IPS-NIHi11 (cell line): ENCODE measurements at regions not wholly inside any gene's neighbourhood (a gene's known extent, or its start where the extent isn't known, plus 50 kb on each side); places are given as distances from the start of the nearest gene placed in this dataset.

Experiments
- DNase-seq: peaks from one replicate; pipeline ENCODE4 v3.0.0; 2012; ENCODE audit warnings: mixed read lengths, low spot score

DNA sequence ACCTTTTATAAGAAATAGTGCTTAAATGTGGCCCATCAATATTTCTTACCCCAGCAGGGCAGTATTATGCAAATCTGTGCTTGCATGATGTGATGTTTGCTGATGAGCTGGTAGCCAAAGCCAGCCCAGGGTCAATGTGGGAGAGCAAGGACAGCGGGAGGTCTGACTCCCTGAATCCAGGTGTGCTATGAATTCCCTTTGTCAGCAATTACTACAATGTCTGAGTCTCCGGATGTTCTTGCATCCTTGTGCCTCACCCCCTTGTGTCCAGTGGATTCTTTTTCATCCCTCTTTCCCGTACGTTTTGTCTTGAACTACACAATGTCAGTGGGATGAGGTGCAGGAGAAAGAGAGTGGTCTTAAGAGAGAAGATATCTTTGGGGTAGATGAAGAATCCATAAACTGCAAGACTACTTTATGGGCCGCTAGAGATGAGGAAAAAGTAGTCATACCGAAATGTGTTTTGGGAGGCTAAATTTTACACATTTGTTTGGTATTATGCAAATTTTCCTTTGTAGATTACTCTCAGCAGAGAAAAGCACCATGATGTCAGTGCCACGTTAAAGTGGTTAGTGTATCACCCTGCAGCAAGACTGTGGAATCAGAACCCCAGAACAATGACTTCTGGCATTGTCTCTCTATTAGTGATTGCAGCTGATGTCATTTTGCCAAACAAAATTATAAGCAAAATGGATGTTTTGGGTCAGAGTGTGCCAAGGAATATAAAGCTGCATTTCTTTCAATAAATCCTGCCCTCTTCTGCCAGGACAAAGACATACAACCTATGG is 53.5 kb upstream of the TSHZ3 start:
- no peak for DNase-seq

DNA sequence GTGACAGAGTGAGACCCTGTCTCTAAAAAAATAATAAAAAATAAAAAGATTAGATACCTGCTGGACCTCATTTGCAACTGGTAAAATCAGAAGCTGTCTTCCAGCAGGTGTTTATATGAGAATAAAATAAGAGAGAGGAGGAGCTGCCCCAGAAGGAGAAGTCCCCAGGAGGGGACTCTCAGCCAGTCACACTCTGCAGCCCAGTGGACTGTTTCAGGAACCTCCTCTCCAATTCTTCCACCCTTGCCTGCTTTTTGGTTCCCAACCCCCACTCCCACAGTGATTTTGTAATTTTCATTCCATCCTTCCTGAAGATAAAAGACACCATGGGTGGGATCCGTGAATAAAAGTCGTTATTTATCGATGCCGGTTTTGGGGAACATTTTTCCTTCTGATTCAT is 56.9 kb upstream of the TSHZ3 start:
- no peak for DNase-seq

DNA sequence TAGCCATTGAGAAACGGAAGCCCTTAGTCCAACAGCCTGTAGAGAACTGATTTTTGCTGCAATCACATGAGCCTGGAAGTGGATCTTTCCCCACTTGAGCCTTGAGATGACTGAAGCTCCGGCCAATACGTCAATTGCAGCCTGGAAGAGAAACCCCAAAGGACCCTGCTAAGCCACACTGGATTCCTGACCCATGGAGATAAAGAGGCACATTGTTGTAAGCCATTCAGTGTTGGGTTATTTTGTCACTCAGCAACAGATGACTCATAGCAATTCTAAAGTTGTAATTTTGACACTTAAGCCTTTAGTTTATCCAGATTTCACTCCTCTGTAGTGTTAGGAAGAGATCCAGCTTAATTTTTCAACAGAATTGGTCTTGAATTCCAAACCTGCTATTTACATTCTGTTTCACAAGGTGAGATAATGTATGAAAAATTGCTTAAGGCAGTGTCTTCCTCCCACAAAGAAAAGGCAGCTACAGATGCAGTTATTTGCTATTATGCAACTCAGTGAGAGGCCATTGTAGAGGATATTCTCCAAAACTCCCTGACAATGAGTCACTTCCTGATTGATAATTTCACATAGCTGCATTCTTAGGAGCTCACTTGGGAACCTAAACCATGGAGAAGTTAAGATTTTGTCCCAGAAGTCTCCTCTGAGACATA is 59.4 kb upstream of the TSHZ3 start:
- no peak for DNase-seq

DNA sequence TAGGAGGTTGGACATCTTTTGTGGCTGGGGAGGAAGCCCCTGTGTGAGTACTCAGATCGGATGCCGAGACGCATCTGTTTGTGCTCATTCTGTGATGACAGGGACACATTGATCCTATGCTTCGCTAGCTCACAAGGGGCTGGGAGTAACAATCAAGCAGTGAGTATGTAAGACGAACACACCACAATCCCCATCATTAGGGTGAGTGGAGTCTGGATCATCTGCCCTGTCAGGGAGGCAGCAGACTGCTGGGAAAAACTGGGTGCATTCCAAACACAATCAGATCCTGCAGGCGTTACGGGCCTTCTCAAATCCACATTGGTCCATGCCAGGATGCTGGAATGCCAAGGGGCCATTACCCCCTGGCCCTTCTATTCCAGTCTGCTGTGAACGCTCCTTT is 64.1 kb upstream of the TSHZ3 start:
- DNase-seq, result no peak

DNA sequence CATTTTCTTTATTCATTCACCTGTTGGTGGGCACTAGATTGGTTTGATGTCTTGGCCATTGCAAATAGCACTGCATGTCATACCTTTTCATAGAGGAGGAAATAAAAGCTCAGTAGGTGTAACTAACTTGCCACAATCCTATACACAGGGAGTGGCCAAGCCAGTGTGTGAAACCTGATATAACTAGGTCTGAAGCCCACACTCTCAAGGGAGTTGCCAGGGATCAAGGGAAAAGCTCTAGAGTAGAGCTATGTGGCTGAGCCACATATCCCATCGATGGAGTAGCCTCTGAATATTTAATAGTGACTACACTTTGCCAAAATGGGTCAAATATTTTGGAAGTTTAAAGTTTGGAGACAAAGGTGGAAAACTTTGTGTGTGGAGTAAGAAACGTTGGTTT is 66.1 kb upstream of the TSHZ3 start:
- DNase-seq, result no peak

DNA sequence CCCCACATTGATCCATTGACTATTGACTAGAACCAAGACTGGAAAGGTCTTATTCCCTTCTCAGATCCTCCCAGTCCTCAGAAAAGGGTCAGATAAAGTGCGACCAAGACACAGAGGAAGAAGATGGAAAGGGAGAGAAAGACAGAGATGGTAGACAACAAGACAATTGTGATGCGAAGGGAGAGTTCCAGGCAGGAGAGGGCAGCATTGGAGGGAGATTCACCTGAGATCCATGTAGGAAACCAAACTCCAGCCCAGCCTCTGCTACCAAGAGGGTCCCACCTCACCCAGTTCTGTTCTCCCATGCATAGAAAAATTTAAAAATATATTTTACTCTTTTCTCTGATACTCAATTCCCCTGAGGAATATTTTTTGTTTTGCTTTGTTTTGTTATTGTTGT is 67.3 kb upstream of the TSHZ3 start:
- no peak for DNase-seq

DNA sequence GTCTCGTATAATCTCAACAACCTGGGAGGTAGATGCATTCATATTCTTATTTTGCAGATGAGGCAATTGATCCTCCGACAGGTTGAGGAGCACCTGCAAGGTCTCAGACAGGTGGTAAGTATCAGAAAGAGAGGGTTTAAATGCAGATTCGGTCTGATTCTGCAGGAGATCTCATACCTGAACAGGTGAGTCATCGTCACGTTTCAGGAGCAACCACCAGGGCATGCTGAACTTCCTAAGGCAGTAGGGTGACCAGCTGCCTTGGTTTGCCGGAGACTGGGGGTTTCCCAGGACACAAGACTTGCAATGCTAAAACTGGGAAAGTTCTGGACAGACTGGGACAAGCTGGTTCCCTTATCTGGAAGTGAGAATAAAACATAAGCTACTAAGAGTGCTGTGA is 68.8 kb upstream of the TSHZ3 start:
- DNase-seq, result no peak

DNA sequence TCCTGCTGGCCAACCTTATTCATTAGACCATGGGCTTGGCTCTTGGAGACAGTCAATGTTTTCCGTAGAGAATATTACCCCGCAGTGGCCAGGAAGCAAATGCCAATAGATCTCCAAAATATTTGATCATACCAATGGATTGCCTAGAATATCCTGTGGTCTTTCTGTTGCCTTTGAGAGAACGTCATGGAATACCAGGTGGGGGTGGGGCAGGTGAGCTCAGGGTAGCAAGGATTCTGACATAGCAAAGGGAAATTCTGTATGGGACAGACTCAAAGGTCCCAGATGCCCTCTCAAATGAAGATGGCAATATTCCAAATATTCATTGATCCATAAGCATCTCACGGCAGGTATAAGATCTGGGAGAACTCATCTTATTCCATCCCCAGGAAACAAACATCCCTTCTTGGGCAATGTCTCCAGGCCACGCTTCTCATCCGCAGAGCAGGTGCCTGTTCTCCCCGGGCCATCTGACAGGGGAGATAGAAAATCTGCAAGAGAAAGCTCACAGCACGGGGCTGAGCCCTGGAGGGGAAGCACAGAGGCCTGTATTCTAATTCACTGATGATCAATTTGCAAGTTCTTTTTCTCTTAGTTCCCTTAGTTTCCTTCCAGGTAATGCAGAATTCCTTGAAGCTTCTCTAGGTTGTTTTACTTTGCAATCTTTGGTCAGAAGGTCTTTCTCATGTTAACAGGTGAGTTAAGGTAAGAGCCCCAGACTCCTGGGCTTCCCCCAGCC is 69.6 kb upstream of the TSHZ3 start:
- DNase-seq, result peak; percentile 57

DNA sequence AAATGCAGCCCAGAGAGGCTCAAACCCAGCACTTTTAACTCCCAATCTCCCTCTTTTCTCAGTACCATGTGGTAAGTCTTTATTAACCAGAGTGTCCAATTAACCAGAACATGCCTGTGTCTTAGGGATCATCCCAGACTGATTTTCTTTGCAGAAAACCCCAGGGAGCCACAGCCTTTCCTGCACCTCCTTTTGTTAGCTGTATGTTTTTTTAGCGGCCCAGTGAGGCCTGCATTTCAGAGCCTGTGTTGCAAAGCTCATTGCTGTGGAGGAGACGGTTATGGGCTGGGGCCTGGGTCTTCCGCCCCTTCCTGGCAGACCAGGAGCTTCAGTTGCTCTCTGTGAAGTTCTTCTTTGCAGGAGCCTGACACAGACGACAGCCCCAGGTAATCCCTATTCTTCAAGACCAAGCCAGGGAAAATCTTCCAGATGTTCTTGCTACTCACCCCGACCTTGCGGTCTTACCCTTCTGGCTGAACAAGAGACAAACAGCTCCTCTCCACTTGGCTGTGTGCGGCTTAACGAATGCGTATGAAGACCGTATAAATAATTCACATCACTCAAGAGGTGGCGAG is 70.7 kb upstream of the TSHZ3 start:
- DNase-seq, result no peak

DNA sequence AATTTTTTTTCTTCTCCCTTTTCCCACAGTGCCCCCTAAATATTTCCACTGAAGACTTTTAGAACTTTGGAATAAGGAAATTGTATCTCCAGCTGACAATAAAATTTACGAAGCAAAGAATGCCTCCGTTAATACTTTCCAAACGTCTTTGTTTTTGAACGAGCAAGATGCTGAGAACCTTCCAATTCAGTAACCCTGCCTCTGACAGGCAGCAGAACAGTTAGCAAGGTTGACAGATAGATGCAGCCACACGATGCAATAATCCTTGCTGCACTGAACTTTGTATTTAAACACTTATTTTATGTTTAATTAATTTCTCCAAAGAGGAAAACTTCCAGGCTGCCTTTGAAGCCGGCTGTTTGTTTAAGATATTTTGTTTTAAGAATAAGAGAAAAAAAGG is 71.8 kb upstream of the TSHZ3 start:
- DNase-seq, result no peak

DNA sequence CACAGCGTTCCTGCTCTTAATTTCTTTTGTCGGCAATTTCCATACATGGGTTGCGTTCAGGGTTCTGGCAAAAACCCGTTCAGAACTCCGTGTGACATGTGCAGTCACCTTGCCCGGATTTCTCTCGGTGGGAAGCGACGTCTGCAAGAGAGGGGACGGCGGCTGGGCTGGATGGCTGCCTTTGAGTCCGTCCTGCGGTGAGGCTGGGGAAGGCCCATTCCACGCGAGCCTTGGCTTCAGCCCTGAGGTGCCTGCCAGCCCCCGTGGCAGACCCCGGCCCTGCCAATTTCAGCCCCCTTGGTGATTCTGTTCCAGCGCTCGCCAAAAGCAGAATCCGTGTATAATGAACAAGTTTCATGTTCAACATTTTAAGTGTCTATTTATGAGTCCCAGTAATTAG is 72.6 kb upstream of the TSHZ3 start:
- DNase-seq, result no peak

DNA sequence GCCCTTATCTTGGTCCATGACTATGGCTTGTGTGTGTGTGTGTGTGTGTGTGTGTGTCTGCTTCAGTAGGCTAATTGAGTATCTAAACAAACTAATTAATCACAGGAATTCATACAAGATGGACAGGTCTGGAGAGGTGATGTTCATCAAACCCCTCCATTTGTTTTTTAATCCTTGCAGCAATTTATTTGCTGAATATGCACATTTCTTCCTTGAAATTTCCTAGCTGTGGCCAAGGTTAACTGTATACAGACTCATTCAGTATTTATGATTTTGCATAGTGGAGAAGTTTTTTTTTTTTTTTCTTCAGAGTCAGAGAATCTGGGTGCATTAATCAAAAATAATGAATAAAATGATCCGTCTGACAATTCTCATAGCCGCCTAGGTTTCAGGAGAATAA is 74.7 kb upstream of the TSHZ3 start:
- no peak for DNase-seq

DNA sequence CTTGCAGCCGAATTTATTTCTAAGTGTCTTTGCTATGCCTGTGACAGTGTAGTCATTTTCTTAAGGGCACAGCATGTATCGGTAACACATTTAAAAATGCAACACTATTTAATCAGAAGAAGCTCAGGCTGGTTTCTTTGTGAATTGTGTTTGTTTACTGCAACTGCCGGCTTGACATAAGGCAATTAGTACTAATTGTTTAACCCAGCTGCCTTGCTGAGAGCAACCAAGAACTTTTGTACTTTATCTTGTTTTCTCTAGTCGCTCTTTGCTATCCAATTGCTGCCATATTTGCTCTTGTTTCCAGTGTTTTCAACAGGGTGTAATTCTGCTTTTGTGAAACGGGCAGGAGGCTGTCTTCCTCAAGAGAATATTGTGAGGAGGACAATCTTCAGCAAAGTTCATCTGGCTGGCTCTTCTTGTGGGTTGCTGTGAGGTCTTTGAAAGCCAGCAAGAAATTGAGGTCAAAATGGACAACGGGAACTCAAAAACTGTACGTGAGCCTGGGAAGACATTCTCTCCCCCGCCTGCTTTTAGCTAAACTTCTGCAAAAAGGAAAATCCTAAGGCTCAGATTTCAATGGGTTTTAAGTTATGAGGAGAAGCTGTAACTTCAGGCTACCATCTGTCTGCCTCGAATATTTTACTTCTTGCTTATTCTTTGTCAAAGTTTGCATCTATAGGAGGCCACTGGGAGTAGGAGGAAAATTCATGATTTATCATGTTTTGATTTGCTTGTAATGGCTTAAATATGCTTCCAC is 75.8 kb upstream of the TSHZ3 start:
- no peak for DNase-seq

DNA sequence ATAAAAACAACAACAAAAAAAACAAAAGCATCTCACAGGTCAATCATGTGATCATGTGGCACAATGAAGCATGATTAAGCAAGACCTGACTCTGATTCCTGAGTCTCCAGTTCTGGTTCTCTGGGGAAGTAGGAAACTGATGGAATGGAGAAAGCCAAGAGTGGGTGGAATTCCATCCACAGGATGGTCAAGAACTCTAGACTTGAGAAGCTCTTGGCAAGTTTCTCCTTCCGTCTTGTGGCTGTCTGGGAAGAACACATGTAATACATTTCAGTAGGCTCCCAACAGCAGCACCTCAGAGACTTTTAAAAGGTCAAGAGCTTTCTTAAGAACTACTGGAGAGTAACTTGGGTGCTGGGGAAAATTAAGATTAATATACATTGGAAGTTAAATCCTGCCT is 78.6 kb upstream of the TSHZ3 start:
- no peak for DNase-seq

DNA sequence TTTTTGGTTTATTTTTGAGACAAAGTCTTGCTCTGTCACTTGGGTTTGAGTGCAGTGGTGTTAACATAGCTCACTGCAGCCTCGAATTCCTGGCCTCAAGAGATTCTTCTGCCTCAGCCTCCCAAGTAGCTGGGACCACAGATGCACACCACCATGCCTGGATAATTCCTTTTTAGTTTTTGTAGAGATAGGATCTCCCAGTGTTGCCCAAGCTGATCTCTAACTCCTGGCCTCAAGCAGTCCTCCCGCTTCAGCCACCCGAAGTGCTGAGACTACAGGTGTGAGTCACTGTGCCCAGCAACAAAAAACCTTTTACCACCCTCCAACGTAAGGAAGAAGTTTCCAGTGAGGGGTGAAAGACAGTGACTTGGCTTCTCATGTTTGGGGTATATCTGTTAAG is 81.1 kb upstream of the TSHZ3 start:
- no peak for DNase-seq

DNA sequence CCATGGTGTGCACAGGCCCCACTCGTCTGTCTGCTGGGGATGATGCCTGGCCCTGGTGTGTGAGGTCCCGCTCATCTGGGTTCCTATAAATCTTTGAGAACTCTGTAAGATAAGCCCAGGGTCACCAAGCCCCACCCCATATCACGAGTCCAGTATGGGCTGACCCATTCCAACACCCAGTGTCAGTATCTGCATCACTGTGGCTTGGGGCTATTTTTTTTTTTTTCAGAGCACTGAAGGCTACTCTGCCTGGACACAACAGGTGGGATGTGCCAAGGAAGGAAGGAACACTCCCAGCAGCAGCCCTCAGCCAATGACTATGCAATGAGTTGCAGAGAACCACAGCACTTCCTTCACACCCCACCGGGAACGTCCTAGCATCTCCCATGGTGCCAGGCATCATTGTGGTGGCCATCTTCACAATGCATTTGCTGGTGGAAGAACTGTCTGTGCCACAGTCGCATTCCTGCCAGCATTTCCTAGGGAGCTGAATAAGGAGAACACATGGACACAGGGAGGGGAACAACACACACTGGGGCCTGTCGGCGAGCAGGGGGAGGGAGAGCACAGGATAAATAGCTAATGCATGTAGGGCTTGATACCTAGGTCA is 83.1 kb upstream of the TSHZ3 start:
- DNase-seq, result no peak

DNA sequence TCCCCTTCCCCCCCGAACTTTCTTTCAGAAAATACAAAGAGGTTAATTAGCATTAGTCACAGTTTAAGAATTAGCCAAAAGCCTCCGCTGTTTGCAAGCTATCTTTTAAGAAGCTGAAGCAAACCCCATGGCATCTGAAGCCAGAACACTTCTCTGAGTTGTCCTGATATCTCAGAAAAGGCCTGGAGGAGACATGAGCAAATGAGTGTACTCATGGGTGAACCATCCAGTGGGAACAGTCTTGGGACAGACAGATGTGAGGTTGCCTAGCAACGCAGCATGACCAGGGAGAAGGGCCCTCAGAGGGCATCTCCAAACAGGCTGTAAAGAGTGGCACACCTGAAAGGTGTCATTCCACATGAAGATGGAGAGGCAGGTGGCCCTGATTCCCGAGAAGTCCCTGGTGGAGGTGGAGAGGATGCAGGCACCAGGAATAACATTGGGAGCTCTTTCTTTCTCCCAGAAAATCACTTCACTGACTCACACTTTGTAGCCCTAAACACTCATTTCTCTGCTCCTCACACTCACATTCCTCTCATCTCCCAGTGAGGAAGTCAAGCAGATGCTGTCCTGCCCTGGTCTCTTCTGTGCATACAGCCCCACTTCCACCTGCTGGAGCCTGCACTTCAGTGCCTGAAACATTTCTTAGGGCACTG is 87.0 kb upstream of the TSHZ3 start:
- no peak for DNase-seq

DNA sequence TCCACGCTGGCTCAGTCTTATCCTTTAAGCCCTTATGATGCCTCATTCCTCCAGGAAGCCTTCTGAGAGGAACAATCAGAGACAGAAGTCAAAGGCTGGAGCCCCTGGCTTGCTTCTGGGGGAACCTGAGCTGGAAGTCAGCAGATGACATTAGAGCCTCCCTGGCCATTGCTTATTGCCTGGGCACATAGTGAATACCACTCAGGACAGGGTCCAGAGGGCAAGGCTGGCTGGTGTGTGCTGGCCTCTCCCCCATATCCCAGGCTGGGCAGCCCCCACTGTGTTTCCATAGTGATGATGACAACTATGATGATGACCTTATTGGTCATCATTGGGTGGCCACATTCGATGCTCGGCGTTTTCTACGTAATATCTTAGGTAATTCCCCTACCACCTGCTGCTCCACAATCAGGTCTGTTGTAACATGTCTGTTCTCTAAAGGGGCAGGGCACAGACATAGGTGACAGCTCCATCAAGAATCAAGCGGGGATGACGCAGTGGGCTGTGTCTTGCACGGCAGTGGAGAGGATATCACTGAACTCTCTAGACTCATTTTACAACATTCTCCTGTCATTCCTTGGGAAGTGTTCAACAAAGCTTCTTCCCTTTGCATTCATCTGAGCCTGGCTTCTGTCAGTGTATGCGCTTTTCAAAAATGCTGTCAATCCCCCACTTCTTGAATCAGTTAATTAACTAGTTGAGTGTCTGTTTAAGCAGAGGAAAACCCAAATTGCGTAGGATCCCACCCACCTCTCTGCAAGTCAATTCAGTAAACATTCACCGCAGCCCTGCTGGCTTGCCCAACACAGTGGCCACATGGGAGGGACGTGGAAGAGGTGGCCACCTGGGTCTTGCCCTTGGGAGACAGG is 89.4 kb upstream of the TSHZ3 start:
- DNase-seq, result no peak

DNA sequence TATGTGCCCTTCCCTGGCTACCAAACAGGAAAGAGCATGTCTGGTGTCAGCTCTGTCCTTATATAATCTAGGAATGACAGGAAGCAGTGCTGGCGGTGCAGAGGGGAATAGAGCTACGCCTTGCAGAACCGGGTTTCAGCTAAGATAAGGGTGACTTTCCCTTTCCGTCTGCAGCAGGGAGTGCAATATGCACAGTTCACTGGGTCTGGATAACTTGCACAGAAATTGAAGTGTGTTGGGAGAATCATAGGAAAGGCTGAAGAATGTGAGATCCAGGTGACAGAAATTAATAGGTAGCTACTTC is 90.0 kb upstream of the TSHZ3 start:
- DNase-seq, result no peak

DNA sequence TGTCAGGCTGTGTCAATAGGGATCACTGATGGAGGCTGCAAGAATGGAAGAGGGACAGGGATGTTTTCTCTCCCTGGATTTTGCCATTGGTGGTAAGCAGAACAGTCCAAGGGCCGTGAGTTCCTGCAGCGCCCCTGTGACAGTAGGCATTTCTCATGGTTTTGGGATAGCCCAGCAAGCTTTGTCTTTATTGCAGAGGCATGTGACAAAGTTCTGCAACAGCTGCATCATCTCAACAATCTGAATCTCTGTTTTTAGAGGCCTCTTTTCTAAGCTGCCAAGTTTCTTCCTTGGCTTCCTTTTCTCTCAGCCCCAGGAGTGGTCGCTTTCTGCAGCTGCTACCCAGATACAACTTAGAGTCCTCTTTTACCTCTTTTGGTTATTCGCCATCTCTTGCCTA is 95.7 kb upstream of the TSHZ3 start:
- no peak for DNase-seq
